ENCODE measurements at regions not wholly inside any gene's neighbourhood (a gene's known extent, or its start where the extent isn't known, plus 50 kb on each side); places are given as distances from the start of the nearest gene placed in this dataset.
"Not testable (repeated sequence)": the region's sequence is repeated elsewhere in the genome, so short reads cannot be mapped to it uniquely, and the experiment has no call there.

DNA sequence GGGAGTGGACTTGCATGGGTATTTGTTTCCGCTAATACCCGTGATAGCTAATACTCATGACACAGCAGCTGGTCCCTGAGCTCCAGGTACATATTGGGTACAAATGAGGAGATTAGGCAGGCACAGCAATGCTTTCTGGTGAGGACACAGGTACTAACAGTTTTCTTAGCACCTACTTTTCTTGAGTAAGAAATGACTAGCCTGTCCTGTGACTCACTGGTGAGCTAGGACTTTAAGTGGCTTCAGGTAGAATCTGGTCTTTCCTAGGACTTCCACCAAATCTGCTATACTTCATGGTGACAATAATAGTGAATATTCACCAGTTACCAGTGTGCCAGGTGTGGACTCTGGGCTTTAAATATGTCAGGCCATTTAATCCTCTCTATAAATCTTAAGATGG is 407.4 kb upstream of the NR3C2 start:
- DNase-seq (peak in 2 of 4 donors; percentile 18 to 28), ATAC-seq (no peak)
- intact Hi-C loops (cut with DNase I): no loop called here
- Histone ChIP-seq H3K9me3 (no peaks in the 10 kb centered on the region), H3K4me3 (no peak overlapping the region), H3K4me1 (peaks cover 60% of the 10 kb centered on the region), H3K36me3 (replicated peaks in 1 of 2; ENCODE audit: insufficient read depth in 1 of 2, low read depth in 2 of 2) (no peaks in the 10 kb centered on the region), H3K27ac (peak overlapping the region; percentile 49 to 89 (median 77)), H3K27me3 (no peaks in the 10 kb centered on the region)
- no peak for TF ChIP-seq POLR2A (IDR thresholded peaks at IDR 0.05)
- TF ChIP-seq, protein P1, sequence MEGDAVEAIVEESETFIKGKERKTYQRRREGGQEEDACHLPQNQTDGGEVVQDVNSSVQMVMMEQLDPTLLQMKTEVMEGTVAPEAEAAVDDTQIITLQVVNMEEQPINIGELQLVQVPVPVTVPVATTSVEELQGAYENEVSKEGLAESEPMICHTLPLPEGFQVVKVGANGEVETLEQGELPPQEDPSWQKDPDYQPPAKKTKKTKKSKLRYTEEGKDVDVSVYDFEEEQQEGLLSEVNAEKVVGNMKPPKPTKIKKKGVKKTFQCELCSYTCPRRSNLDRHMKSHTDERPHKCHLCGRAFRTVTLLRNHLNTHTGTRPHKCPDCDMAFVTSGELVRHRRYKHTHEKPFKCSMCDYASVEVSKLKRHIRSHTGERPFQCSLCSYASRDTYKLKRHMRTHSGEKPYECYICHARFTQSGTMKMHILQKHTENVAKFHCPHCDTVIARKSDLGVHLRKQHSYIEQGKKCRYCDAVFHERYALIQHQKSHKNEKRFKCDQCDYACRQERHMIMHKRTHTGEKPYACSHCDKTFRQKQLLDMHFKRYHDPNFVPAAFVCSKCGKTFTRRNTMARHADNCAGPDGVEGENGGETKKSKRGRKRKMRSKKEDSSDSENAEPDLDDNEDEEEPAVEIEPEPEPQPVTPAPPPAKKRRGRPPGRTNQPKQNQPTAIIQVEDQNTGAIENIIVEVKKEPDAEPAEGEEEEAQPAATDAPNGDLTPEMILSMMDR (IDR thresholded peaks at IDR 0.05): no peak
- WGBS, 2 donors: 77 to 82% methylated on average over 2 of the region's 2 CpGs

DNA sequence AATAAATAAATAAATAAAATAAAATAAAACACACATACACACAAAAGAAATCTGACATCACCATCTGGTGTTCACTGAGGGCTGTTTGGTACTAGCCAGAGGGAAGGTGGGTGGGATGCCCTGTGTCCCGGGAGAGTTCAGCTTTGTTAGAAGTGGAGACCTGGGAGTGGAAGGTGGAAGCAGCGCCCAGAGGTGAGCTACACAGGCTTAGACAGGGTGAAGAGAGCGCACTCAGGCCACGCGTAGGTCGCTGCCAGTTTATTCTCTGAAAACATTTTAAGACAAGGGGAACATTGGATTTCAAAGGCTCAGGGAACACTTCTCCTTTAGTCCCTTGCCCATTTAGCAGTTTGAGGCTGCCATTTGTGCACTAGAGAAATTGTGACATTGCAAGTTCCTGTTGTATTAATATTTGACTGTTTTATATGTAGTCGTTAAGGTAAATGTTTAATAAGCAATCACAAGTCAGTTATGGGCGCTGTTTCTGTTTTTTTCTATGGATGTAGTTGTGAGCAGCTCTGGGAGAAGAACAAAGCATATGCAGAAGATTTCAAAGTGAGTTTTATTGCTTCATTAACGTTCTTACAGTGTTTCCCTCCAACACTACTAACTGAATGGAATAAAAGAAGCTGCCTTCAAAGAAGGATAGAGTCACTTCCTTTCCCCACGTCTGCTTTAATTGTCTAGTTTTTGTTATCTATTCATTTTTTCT is 405.5 kb upstream of the NR3C2 start:
- DNase-seq (no peak), ATAC-seq (no peak)
- H3K9me3 ChIP-seq: no peaks in the 10 kb centered on the region
- intact Hi-C loops (cut with DNase I): no loop called here
- peaks cover 56% of the 10 kb centered on the region for H3K4me1 ChIP-seq
- H3K36me3 ChIP-seq (replicated peaks in 1 of 2; ENCODE audit: insufficient read depth in 1 of 2, low read depth in 2 of 2): no peaks in the 10 kb centered on the region
- no peaks in the 10 kb centered on the region for H3K27me3 ChIP-seq
- H3K27ac ChIP-seq: no peak overlapping the region
- 82 to 83% methylated on average over 10 of the region's 10 CpGs for WGBS, 2 donors
- no peak overlapping the region for H3K4me3 ChIP-seq
- TF ChIP-seq, protein P1 (IDR thresholded peaks at IDR 0.05): no peak
- TF ChIP-seq POLR2A (IDR thresholded peaks at IDR 0.05): no peak

DNA sequence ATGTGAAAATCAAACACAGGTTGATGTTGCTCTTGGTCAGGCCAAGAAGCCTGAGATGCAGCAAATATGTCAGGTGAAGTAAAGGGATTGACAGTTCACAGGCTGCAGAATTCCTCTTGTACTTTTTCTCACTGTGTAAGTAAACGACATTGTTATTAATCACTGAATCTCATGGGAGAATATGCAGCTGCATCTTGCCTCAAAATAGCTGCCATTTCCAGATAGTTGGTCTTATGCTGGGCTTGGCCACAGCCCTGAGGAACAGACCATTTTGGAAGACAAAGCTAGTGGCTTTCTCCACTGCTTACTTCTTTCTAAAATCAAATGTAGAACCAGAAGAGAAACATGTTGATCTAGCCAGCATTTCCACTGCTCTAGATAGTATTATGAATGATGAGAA is 403.4 kb upstream of the NR3C2 start:
- 13 to 15% methylated on average over 1 of the region's 1 CpG for WGBS, 2 donors
- Histone ChIP-seq H3K36me3 (replicated peaks in 1 of 2; ENCODE audit: insufficient read depth in 1 of 2, low read depth in 2 of 2) (no peaks in the 10 kb centered on the region), H3K4me3 (no peak overlapping the region), H3K27ac (peak overlapping the region in 3 of 4 donors; percentile 64 to 79 (median 74)), H3K4me1 (peaks cover 35% of the 10 kb centered on the region), H3K27me3 (no peaks in the 10 kb centered on the region), H3K9me3 (no peaks in the 10 kb centered on the region)
- ATAC-seq (peak; percentile 80), DNase-seq (peak; percentile 68 to 88 (median 75))
- TF ChIP-seq, protein P1 (IDR thresholded peaks at IDR 0.05): no peak
- intact Hi-C loops (cut with DNase I): no loop called here

DNA sequence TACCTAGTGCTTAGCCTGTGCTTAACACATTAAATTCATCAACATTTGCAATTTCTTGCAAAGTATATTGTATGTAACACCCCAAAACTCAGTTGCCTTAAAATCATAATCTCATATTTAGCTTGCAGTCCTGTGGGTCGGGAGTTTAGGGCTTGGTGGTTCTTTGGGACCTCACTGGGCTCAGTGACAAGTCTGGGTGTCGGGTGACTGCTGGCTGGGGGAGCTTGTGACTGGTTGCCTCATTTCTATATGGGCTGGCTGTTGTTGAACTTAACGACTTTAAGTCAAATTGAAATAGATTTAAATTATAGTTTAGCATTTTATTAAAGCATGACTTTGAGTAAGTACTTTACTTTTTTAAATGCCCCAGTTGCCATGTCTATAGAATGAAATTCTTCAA is 401.4 kb upstream of the NR3C2 start:
- no peak for TF ChIP-seq POLR2A (IDR thresholded peaks at IDR 0.05)
- TF ChIP-seq, protein P1 (IDR thresholded peaks at IDR 0.05): no peak
- WGBS, 2 donors: 84 to 94% methylated on average over 3 of the region's 3 CpGs
- Histone ChIP-seq H3K4me3 (no peak overlapping the region), H3K27me3 (no peaks in the 10 kb centered on the region), H3K36me3 (replicated peaks in 1 of 2; ENCODE audit: insufficient read depth in 1 of 2, low read depth in 2 of 2) (no peaks in the 10 kb centered on the region), H3K27ac (no peak overlapping the region), H3K4me1 (peaks cover 20% of the 10 kb centered on the region), H3K9me3 (no peaks in the 10 kb centered on the region)
- ATAC-seq: no peak
- intact Hi-C loops (cut with DNase I): no loop called here
- no peak for DNase-seq

DNA sequence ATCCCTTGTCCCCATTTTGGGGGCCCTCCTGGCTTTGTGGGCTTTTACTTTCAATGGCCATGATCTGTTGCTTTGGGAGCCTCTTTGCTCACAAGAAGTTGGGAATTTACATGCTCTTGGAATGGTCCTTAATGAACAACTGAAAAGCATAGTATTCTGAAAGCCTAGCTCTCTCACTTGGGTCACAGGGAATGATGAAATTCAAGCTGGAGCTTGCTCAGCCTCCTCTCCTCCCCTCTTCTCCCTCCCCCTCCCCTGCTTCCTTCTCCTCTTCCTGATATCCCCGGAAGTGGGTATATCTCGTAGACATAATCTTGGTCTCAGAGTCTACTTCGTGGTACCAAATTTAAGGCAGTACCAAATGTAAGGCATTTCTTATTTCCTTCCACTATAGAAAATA is 400.6 kb upstream of the NR3C2 start:
- H3K9me3 ChIP-seq: no peaks in the 10 kb centered on the region
- TF ChIP-seq, protein P1 (IDR thresholded peaks at IDR 0.05): no peak
- no peak for TF ChIP-seq POLR2A (IDR thresholded peaks at IDR 0.05)
- no peak for DNase-seq

DNA sequence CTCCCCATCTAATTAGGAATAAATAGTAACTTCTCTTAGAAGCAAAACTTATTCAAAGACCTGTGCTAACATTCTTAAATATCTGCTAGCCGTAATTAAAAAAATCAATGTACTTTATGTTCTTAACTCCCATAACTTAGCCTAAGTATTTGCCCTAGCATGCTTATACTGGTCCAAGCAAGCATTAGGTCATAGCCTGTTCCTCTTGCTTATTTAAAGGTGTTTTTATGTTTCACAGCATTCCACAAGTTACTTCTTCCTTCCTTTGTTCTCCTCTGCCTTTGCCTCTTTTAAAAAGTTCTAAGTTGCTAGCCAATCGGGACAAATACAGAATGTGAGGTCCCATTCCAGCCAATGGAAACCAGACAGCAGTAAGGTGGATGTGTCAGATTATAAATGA is 395.4 kb upstream of the NR3C2 start:
- H3K9me3 ChIP-seq; DNase-seq; H3K27ac ChIP-seq; intact Hi-C loops (cut with DNase I); H3K36me3 ChIP-seq (replicated peaks in 1 of 2; ENCODE audit: insufficient read depth in 1 of 2, low read depth in 2 of 2); H3K27me3 ChIP-seq; ATAC-seq; H3K4me3 ChIP-seq: not testable (repeated sequence)
- 89 to 91% methylated on average over 2 of the region's 2 CpGs for WGBS, 2 donors
- H3K4me1 ChIP-seq: peaks cover 11% of the 10 kb centered on the region

More for the DNA sequence above, 400.6 kb upstream of the NR3C2 start:
- Histone ChIP-seq H3K27ac (no peak overlapping the region), H3K4me1 (peaks cover 20% of the 10 kb centered on the region), H3K27me3 (no peaks in the 10 kb centered on the region), H3K36me3 (replicated peaks in 1 of 2; ENCODE audit: insufficient read depth in 1 of 2, low read depth in 2 of 2) (no peaks in the 10 kb centered on the region), H3K4me3 (no peak overlapping the region)
- 78 to 91% methylated on average over 3 of the region's 3 CpGs for WGBS, 2 donors
- intact Hi-C loops (cut with DNase I): no loop called here
- no peak for ATAC-seq
